ENCODE measurements at regions not wholly inside any gene's neighbourhood (a gene's known extent, or its start where the extent isn't known, plus 50 kb on each side); places are given as distances from the start of the nearest gene placed in this dataset.

GRCh38 chr5:58184910-58185309, 275.0 kb downstream of the PLK2 start:
- Histone ChIP-seq H3K9me3 (0 out of 2 replicates have a peak, but pooled peaks cover 3% of the 10 kb centered on the region), H3K27me3 (replicated peaks; ENCODE audit: control insufficient read depth, insufficient read depth, low read length) (no peaks in the 10 kb centered on the region), H3K4me1 (peaks cover 33% of the 10 kb centered on the region), H3K4me3 (ENCODE audit: low read depth, low read length) (no peak overlapping the region), H3K36me3 (ENCODE audit: control insufficient read depth, insufficient read depth, low read length) (no peaks in the 10 kb centered on the region)
- intact Hi-C loops (cut with micrococcal nuclease; ENCODE audit: unreplicated experiment) = no loop called here
- BruUV-seq (replicated peaks) = no TSS peak
- no peak for TF ChIP-seq CTCF (IDR thresholded peaks at IDR 0.05; ENCODE audit: insufficient read depth in 1 of 2, low read depth in 1 of 2, low read length in 1 of 2, severe bottlenecking in 1 of 2, unreplicated experiment in 1 of 2)
- Mint-ChIP-seq H3K4me1 (ENCODE audit: low read depth, unreplicated experiment) (no peaks in the 10 kb centered on the region), H3K9me3 (ENCODE audit: unreplicated experiment) (no peaks in the 10 kb centered on the region), H3K27ac (ENCODE audit: unreplicated experiment) (no peak overlapping the region), H3K36me3 (ENCODE audit: insufficient read depth, unreplicated experiment) (no peaks in the 10 kb centered on the region), H3K4me3 (ENCODE audit: unreplicated experiment) (no peak overlapping the region), H3K27me3 (ENCODE audit: insufficient read depth, unreplicated experiment) (no peaks in the 10 kb centered on the region)
- ChIA-PET CTCF (no interaction called here), POLR2A (no interaction called here)
- DNase-seq = no peak

GRCh38 chr5:58183786-58184085, 276.1 kb downstream of the PLK2 start:
- Mint-ChIP-seq H3K27me3 (ENCODE audit: insufficient read depth, unreplicated experiment) (no peaks in the 10 kb centered on the region), H3K27ac (ENCODE audit: unreplicated experiment) (no peak overlapping the region), H3K36me3 (ENCODE audit: insufficient read depth, unreplicated experiment) (no peaks in the 10 kb centered on the region), H3K9me3 (ENCODE audit: unreplicated experiment) (no peaks in the 10 kb centered on the region), H3K4me1 (ENCODE audit: low read depth, unreplicated experiment) (no peaks in the 10 kb centered on the region), H3K4me3 (ENCODE audit: unreplicated experiment) (no peak overlapping the region)
- intact Hi-C loops (cut with micrococcal nuclease; ENCODE audit: unreplicated experiment) = no loop called here
- Histone ChIP-seq H3K4me1 (peaks cover 25% of the 10 kb centered on the region), H3K27me3 (replicated peaks; ENCODE audit: control insufficient read depth, insufficient read depth, low read length) (no peaks in the 10 kb centered on the region), H3K4me3 (ENCODE audit: low read depth, low read length) (no peak overlapping the region), H3K36me3 (ENCODE audit: control insufficient read depth, insufficient read depth, low read length) (no peaks in the 10 kb centered on the region), H3K9me3 (0 out of 2 replicates have a peak, but pooled peaks cover 3% of the 10 kb centered on the region)
- BruUV-seq (replicated peaks) = no TSS peak
- ChIA-PET POLR2A (no interaction called here), CTCF (no interaction called here)
- no peak for TF ChIP-seq CTCF (IDR thresholded peaks at IDR 0.05; ENCODE audit: insufficient read depth in 1 of 2, low read depth in 1 of 2, low read length in 1 of 2, severe bottlenecking in 1 of 2, unreplicated experiment in 1 of 2)
- DNase-seq = no peak

GRCh38 chr5:58183078-58183785, 276.7 kb downstream of the PLK2 start:
- H3K27me3 Mint-ChIP-seq (ENCODE audit: insufficient read depth, unreplicated experiment) = no peaks in the 10 kb centered on the region
- CTCF ChIA-PET = no interaction called here
- H3K4me3 Mint-ChIP-seq (ENCODE audit: unreplicated experiment) = no peak overlapping the region
- no peaks in the 10 kb centered on the region for H3K36me3 Mint-ChIP-seq (ENCODE audit: insufficient read depth, unreplicated experiment)
- POLR2A ChIA-PET = no interaction called here
- Histone ChIP-seq H3K36me3 (ENCODE audit: control insufficient read depth, insufficient read depth, low read length) (no peaks in the 10 kb centered on the region), H3K27me3 (replicated peaks; ENCODE audit: control insufficient read depth, insufficient read depth, low read length) (no peaks in the 10 kb centered on the region), H3K4me3 (ENCODE audit: low read depth, low read length) (no peak overlapping the region), H3K9me3 (0 out of 2 replicates have a peak, but pooled peaks cover 3% of the 10 kb centered on the region), H3K4me1 (peaks cover 20% of the 10 kb centered on the region)
- no peak for DNase-seq
- BruUV-seq (replicated peaks) = no TSS peak
- no peak overlapping the region for H3K27ac Mint-ChIP-seq (ENCODE audit: unreplicated experiment)
- intact Hi-C loops (cut with micrococcal nuclease; ENCODE audit: unreplicated experiment) = no loop called here
- no peak for TF ChIP-seq CTCF (IDR thresholded peaks at IDR 0.05; ENCODE audit: insufficient read depth in 1 of 2, low read depth in 1 of 2, low read length in 1 of 2, severe bottlenecking in 1 of 2, unreplicated experiment in 1 of 2)
- H3K4me1 Mint-ChIP-seq (ENCODE audit: low read depth, unreplicated experiment) = no peaks in the 10 kb centered on the region
- no peaks in the 10 kb centered on the region for H3K9me3 Mint-ChIP-seq (ENCODE audit: unreplicated experiment)
